ENCODE measurements at regions not wholly inside any gene's neighbourhood (a gene's known extent, or its start where the extent isn't known, plus 50 kb on each side); places are given as distances from the start of the nearest gene placed in this dataset.
"Not testable (repeated sequence)": the region's sequence is repeated elsewhere in the genome, so short reads cannot be mapped to it uniquely, and the experiment has no call there.

- no peak for DNase-seq (ENCODE audit: low read depth in 2 of 2, low spot score in 1 of 2)
Measured at GRCh38 chr14:101634202-101634849, 73.0 kb downstream of the DIO3 start.

- no peak for DNase-seq (ENCODE audit: low read depth in 2 of 2, low spot score in 1 of 2)
Measured at GRCh38 chr14:101634850-101635748, 73.8 kb downstream of the DIO3 start.

- DNase-seq (ENCODE audit: low read depth in 2 of 2, low spot score in 1 of 2), result no peak
Measured at GRCh38 chr14:101635749-101636560, 74.7 kb downstream of the DIO3 start.

- DNase-seq (ENCODE audit: low read depth in 2 of 2, low spot score in 1 of 2), result no peak
Measured at GRCh38 chr14:101639241-101639833, 78.0 kb downstream of the DIO3 start.

- no peak for DNase-seq (ENCODE audit: low read depth in 2 of 2, low spot score in 1 of 2)
Measured at GRCh38 chr14:101643651-101644050, 82.4 kb downstream of the DIO3 start.

- no peak for DNase-seq (ENCODE audit: low read depth in 2 of 2, low spot score in 1 of 2)
Measured at GRCh38 chr14:101654051-101654450, 92.8 kb downstream of the DIO3 start.

- DNase-seq (ENCODE audit: low read depth in 2 of 2, low spot score in 1 of 2), result no peak
Measured at GRCh38 chr14:101657372-101657771, 96.1 kb downstream of the DIO3 start.

GRCh38 chr14:101665478-101666078 lies 95.9 kb upstream of the PPP2R5C start:
- DNase-seq (ENCODE audit: low read depth in 2 of 2, low spot score in 1 of 2), result no peak

GRCh38 chr14:101666264-101666663 lies 95.2 kb upstream of the PPP2R5C start:
- DNase-seq (ENCODE audit: low read depth in 2 of 2, low spot score in 1 of 2), result no peak

- no peak for DNase-seq (ENCODE audit: low read depth in 2 of 2, low spot score in 1 of 2)
Measured at GRCh38 chr14:101669629-101670028, 91.9 kb upstream of the PPP2R5C start.

GRCh38 chr14:101673873-101674272 lies 87.6 kb upstream of the PPP2R5C start:
- DNase-seq (ENCODE audit: low read depth in 2 of 2, low spot score in 1 of 2), result no peak

GRCh38 chr14:101675835-101676234 lies 85.7 kb upstream of the PPP2R5C start:
- DNase-seq (ENCODE audit: low read depth in 2 of 2, low spot score in 1 of 2), result not testable (repeated sequence)

GRCh38 chr14:101677912-101678327 lies 83.6 kb upstream of the PPP2R5C start:
- not testable (repeated sequence) for DNase-seq (ENCODE audit: low read depth in 2 of 2, low spot score in 1 of 2)

- no peak for DNase-seq (ENCODE audit: low read depth in 2 of 2, low spot score in 1 of 2)
Measured at GRCh38 chr14:101681795-101682194, 79.7 kb upstream of the PPP2R5C start.

GRCh38 chr14:101683365-101683764 lies 78.1 kb upstream of the PPP2R5C start:
- DNase-seq (ENCODE audit: low read depth in 2 of 2, low spot score in 1 of 2), result no peak

GRCh38 chr14:101687756-101688546 lies 73.6 kb upstream of the PPP2R5C start:
- no peak for DNase-seq (ENCODE audit: low read depth in 2 of 2, low spot score in 1 of 2)

GRCh38 chr14:101689039-101689501 lies 72.4 kb upstream of the PPP2R5C start:
- DNase-seq (ENCODE audit: low read depth in 2 of 2, low spot score in 1 of 2), result no peak

GRCh38 chr14:101689966-101690365 lies 71.5 kb upstream of the PPP2R5C start:
- DNase-seq (ENCODE audit: low read depth in 2 of 2, low spot score in 1 of 2), result not testable (repeated sequence)

- no peak for DNase-seq (ENCODE audit: low read depth in 2 of 2, low spot score in 1 of 2)
Measured at GRCh38 chr14:101695659-101696058, 65.8 kb upstream of the PPP2R5C start.

- no peak for DNase-seq (ENCODE audit: low read depth in 2 of 2, low spot score in 1 of 2)
Measured at GRCh38 chr14:101704140-101704539, 57.4 kb upstream of the PPP2R5C start.

Measured in stimulated activated CD8-positive, alpha-beta memory T cell treated with anti-CD3 and anti-CD28 coated beads, Interleukin-4, amount 100 ng/mL, for 4 hours (primary cell).